ENCODE measurements at regions not wholly inside any gene's neighbourhood (a gene's known extent, or its start where the extent isn't known, plus 50 kb on each side); places are given as distances from the start of the nearest gene placed in this dataset.

DNA sequence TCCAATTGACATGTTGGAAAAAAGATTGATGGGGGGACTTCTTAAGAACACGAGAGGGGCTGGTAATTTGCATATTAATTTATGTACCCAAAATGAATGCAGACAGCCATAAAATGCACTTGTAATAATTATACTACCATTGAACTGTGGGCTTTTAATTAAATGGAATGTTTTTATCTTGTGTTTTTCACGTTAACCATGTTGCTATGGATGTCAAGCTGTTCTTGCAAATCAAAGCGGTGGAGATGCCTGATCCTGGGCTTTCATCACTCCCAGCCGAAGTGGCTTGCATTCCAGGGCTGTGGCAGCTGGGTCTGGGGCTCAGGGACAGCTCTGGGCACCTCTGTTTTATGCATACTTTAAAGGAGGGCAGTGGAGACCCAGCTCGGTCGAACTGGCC, 179.4 kb upstream of the TMTC4 start:
- Histone ChIP-seq H3K4me1 (no peaks in the 10 kb centered on the region), H3K4me3 (no peak overlapping the region), H3K9me3 (no peaks in the 10 kb centered on the region), H3K36me3 (no peaks in the 10 kb centered on the region), H3K27me3 (no peaks in the 10 kb centered on the region), H3K27ac (no peak overlapping the region)
- ATAC-seq (ENCODE audit: low FRiP score in 2 of 2) (no peak), DNase-seq (no peak)
- WGBS, 2 donors: 31 to 50% methylated on average over 6 of the region's 6 CpGs
- TF ChIP-seq POLR2AphosphoS5 (IDR thresholded peaks at IDR 0.05): no peak
- TF ChIP-seq EP300 (IDR thresholded peaks at IDR 0.05): no peak
- TF ChIP-seq CTCF (IDR thresholded peaks at IDR 0.05): no peak
- no peak for TF ChIP-seq POLR2A (IDR thresholded peaks at IDR 0.05)

- DNase-seq: no peak
- no peak for TF ChIP-seq POLR2A (IDR thresholded peaks at IDR 0.05)
- no peak for TF ChIP-seq EP300 (IDR thresholded peaks at IDR 0.05)
- no peak for TF ChIP-seq CTCF (IDR thresholded peaks at IDR 0.05)
- TF ChIP-seq POLR2AphosphoS5 (IDR thresholded peaks at IDR 0.05): no peak
- ATAC-seq (ENCODE audit: low FRiP score in 2 of 2): no peak
- no peaks in the 10 kb centered on the region for H3K4me1 ChIP-seq
- WGBS, 2 donors: 64 to 71% methylated on average over 5 of the region's 5 CpGs
- no peaks in the 10 kb centered on the region for H3K27me3 ChIP-seq
- no peaks in the 10 kb centered on the region for H3K9me3 ChIP-seq
- H3K27ac ChIP-seq: no peak overlapping the region
- H3K4me3 ChIP-seq: no peak overlapping the region
- no peaks in the 10 kb centered on the region for H3K36me3 ChIP-seq
Measured at GRCh38 chr13:100853434-100853833, 178.8 kb upstream of the TMTC4 start.

GRCh38 chr13:100852146-100852545, 177.6 kb upstream of the TMTC4 start:
- no peak overlapping the region for H3K27ac ChIP-seq
- DNase-seq (no peak), ATAC-seq (ENCODE audit: low FRiP score in 2 of 2) (no peak)
- H3K4me1 ChIP-seq: no peaks in the 10 kb centered on the region
- H3K4me3 ChIP-seq: no peak overlapping the region
- TF ChIP-seq POLR2A (IDR thresholded peaks at IDR 0.05): no peak
- TF ChIP-seq CTCF (IDR thresholded peaks at IDR 0.05): no peak
- no peak for TF ChIP-seq EP300 (IDR thresholded peaks at IDR 0.05)
- no peak for TF ChIP-seq POLR2AphosphoS5 (IDR thresholded peaks at IDR 0.05)
- no peaks in the 10 kb centered on the region for H3K9me3 ChIP-seq
- no peaks in the 10 kb centered on the region for H3K27me3 ChIP-seq
- 79 to 93% methylated on average over 1 of the region's 1 CpG for WGBS, 2 donors
- H3K36me3 ChIP-seq: no peaks in the 10 kb centered on the region

DNA sequence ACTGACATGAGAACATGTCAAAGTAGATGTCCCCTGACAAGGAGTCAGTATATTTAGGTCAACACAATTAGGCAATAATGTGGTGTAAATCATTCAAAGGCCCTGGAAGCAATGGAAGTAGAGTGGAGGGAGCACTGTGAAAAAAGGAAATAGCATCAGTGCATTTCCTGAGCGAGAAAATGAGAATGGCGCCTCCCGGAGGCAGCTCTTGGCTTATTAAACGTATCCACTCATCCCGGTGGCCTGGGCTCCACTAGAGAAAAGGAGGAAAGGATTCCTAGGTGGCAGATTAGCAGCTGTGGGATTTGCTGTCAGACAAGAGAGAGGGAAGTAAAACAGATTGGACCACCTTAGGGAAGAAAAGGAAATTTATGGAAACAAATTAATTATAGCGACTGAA, 173.7 kb upstream of the TMTC4 start:
- H3K9me3 ChIP-seq: no peaks in the 10 kb centered on the region
- DNase-seq (no peak), ATAC-seq (ENCODE audit: low FRiP score in 2 of 2) (no peak)
- TF ChIP-seq POLR2AphosphoS5 (IDR thresholded peaks at IDR 0.05): no peak
- TF ChIP-seq EP300 (IDR thresholded peaks at IDR 0.05): no peak
- no peak for TF ChIP-seq POLR2A (IDR thresholded peaks at IDR 0.05)
- TF ChIP-seq CTCF (IDR thresholded peaks at IDR 0.05): no peak
- no peaks in the 10 kb centered on the region for H3K27me3 ChIP-seq
- no peaks in the 10 kb centered on the region for H3K36me3 ChIP-seq
- no peaks in the 10 kb centered on the region for H3K4me1 ChIP-seq
- H3K27ac ChIP-seq: no peak overlapping the region
- no peak overlapping the region for H3K4me3 ChIP-seq
- WGBS, 2 donors: 85 to 89% methylated on average over 6 of the region's 6 CpGs

GRCh38 chr13:100845128-100845757, 170.6 kb upstream of the TMTC4 start:
- WGBS, 2 donors: 69 to 75% methylated on average over 3 of the region's 3 CpGs
- H3K4me1 ChIP-seq: no peaks in the 10 kb centered on the region
- H3K4me3 ChIP-seq: no peak overlapping the region
- ATAC-seq (ENCODE audit: low FRiP score in 2 of 2): no peak
- no peaks in the 10 kb centered on the region for H3K27me3 ChIP-seq
- H3K27ac ChIP-seq: no peak overlapping the region
- no peak for DNase-seq
- H3K36me3 ChIP-seq: no peaks in the 10 kb centered on the region
- H3K9me3 ChIP-seq: no peaks in the 10 kb centered on the region
- TF ChIP-seq POLR2A (IDR thresholded peaks at IDR 0.05): no peak
- TF ChIP-seq POLR2AphosphoS5 (IDR thresholded peaks at IDR 0.05): no peak
